Body of pancreas (tissue), 4 donors: ENCODE measurements at regions not wholly inside any gene's neighbourhood (a gene's known extent, or its start where the extent isn't known, plus 50 kb on each side); places are given as distances from the start of the nearest gene placed in this dataset.

ENCODE experiments used
- POLR2A ChIP-seq, 3 donors: fragments of 450-650 bp; IDR thresholded peaks; one replicate each; pipeline ENCODE4 v1.6.1; 2016; ENCODE audit warnings: antibody characterized with exemption in 3 of 3, mild to moderate bottlenecking in 2 of 3
- TF ChIP-seq, protein P1 (sequence below), 7 experiments: fragments of 450-650 bp in 4 of 7; fragments of 200-600 bp in 3 of 7; sonication (generic) in 3 of 7; IDR thresholded peaks; one replicate each; pipeline ENCODE4 v1.5.1; 2016 to 2019; ENCODE audit warnings: antibody characterized with exemption in 7 of 7

DNA sequence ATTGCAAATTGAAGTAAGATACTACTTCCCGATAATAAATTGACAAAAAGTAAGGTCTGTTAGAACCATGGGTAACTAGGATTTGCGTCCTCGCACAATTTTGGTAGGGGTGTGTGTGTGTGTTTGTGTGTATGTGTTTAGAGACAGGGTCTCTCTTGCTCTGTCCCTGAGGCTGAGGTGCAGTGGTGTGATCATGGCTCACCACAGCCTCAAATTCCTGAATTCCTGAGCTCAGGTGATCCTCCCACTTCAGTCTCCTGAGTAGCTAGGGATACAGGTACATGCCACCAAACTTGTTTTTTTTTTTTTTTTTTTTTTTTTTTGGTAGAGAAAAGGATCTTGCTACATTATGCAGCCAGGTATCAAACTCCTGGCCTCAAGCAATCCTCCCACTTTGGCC, 209.2 kb upstream of the ESRRG start:
- TF ChIP-seq POLR2A (IDR thresholded peaks at IDR 0.05), result no peak
- TF ChIP-seq, protein P1, sequence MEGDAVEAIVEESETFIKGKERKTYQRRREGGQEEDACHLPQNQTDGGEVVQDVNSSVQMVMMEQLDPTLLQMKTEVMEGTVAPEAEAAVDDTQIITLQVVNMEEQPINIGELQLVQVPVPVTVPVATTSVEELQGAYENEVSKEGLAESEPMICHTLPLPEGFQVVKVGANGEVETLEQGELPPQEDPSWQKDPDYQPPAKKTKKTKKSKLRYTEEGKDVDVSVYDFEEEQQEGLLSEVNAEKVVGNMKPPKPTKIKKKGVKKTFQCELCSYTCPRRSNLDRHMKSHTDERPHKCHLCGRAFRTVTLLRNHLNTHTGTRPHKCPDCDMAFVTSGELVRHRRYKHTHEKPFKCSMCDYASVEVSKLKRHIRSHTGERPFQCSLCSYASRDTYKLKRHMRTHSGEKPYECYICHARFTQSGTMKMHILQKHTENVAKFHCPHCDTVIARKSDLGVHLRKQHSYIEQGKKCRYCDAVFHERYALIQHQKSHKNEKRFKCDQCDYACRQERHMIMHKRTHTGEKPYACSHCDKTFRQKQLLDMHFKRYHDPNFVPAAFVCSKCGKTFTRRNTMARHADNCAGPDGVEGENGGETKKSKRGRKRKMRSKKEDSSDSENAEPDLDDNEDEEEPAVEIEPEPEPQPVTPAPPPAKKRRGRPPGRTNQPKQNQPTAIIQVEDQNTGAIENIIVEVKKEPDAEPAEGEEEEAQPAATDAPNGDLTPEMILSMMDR (IDR thresholded peaks at IDR 0.05), result no peak
